COLO829 (cell line): ENCODE measurements at regions not wholly inside any gene's neighbourhood (a gene's known extent, or its start where the extent isn't known, plus 50 kb on each side); places are given as distances from the start of the nearest gene placed in this dataset.
A peak's percentile ranks its signal among the peaks of the same experiment; 100 is the strongest.

Experiments used
- DNase-seq: peaks from one replicate; pipeline ENCODE4 v3.0.0; 2012; ENCODE audit warnings: low spot score

GRCh38 chr2:226207671-226208070, 591.9 kb downstream of the IRS1 start:
- no peak for DNase-seq

GRCh38 chr2:226199555-226199954, 600.1 kb downstream of the IRS1 start:
- DNase-seq, result no peak

- peak; percentile 70 for DNase-seq
These were observed 600.7 kb downstream of the IRS1 start for GRCh38 chr2:226198956-226199355.

GRCh38 chr2:226190479-226191252, 609.0 kb downstream of the IRS1 start:
- DNase-seq, result no peak

GRCh38 chr2:226189061-226189460, 610.6 kb downstream of the IRS1 start:
- no peak for DNase-seq

GRCh38 chr2:226187616-226188015, 612.0 kb downstream of the IRS1 start:
- DNase-seq, result no peak

- DNase-seq, result no peak
These were observed 612.5 kb downstream of the IRS1 start for GRCh38 chr2:226187156-226187555.

- DNase-seq, result peak; percentile 54
These were observed 613.9 kb downstream of the IRS1 start for GRCh38 chr2:226185616-226186211.

- no peak for DNase-seq
These were observed 614.5 kb downstream of the IRS1 start for GRCh38 chr2:226184940-226185615.

- no peak for DNase-seq
These were observed 615.1 kb downstream of the IRS1 start for GRCh38 chr2:226184540-226184939.

GRCh38 chr2:226183550-226183949, 616.1 kb downstream of the IRS1 start:
- no peak for DNase-seq

GRCh38 chr2:226183033-226183432, 616.6 kb downstream of the IRS1 start:
- no peak for DNase-seq

- no peak for DNase-seq
These were observed 617.7 kb downstream of the IRS1 start for GRCh38 chr2:226181909-226182308.

- DNase-seq, result no peak
These were observed 619.2 kb downstream of the IRS1 start for GRCh38 chr2:226180281-226180884.

- no peak for DNase-seq
These were observed 620.6 kb downstream of the IRS1 start for GRCh38 chr2:226179010-226179409.

GRCh38 chr2:226176283-226176984, 623.2 kb downstream of the IRS1 start:
- DNase-seq, result no peak

- DNase-seq, result no peak
These were observed 625.2 kb downstream of the IRS1 start for GRCh38 chr2:226174390-226174789.

GRCh38 chr2:226172939-226173338, 626.7 kb downstream of the IRS1 start:
- no peak for DNase-seq

- no peak for DNase-seq
These were observed 627.3 kb downstream of the IRS1 start for GRCh38 chr2:226172309-226172708.

- peak; percentile 10 for DNase-seq
These were observed 629.7 kb downstream of the IRS1 start for GRCh38 chr2:226169751-226170581.

GRCh38 chr2:226168496-226169160, 631.0 kb downstream of the IRS1 start:
- no peak for DNase-seq
